GM03348 (cell line): ENCODE measurements at regions not wholly inside any gene's neighbourhood (a gene's known extent, or its start where the extent isn't known, plus 50 kb on each side); places are given as distances from the start of the nearest gene placed in this dataset.

ENCODE experiments used
- DNase-seq: peaks from one replicate; pipeline ENCODE4 v3.0.0; 2012; ENCODE audit warnings: low spot score

- DNase-seq, result no peak
Measured at GRCh38 chr3:105022813-105023212, 343.9 kb upstream of the ALCAM start.

- no peak for DNase-seq
Measured at GRCh38 chr3:105030211-105030610, 336.5 kb upstream of the ALCAM start.

- DNase-seq, result no peak
Measured at GRCh38 chr3:105032541-105032940, 334.2 kb upstream of the ALCAM start.

GRCh38 chr3:105033081-105033480 is 333.6 kb upstream of the ALCAM start:
- no peak for DNase-seq

GRCh38 chr3:105039004-105039403 is 327.7 kb upstream of the ALCAM start:
- no peak for DNase-seq

GRCh38 chr3:105040026-105040622 is 326.6 kb upstream of the ALCAM start:
- DNase-seq, result no peak

- no peak for DNase-seq
Measured at GRCh38 chr3:105042586-105042985, 324.1 kb upstream of the ALCAM start.

- no peak for DNase-seq
Measured at GRCh38 chr3:105051111-105051510, 315.6 kb upstream of the ALCAM start.

GRCh38 chr3:105051972-105052371 is 314.7 kb upstream of the ALCAM start:
- no peak for DNase-seq

GRCh38 chr3:105062853-105063252 is 303.9 kb upstream of the ALCAM start:
- no peak for DNase-seq

GRCh38 chr3:105065895-105066839 is 300.5 kb upstream of the ALCAM start:
- DNase-seq, result no peak

- no peak for DNase-seq
Measured at GRCh38 chr3:105067361-105067760, 299.3 kb upstream of the ALCAM start.

- DNase-seq, result no peak
Measured at GRCh38 chr3:105077060-105077822, 289.5 kb upstream of the ALCAM start.

GRCh38 chr3:105083945-105084344 is 282.8 kb upstream of the ALCAM start:
- DNase-seq, result no peak

GRCh38 chr3:105085506-105085905 is 281.2 kb upstream of the ALCAM start:
- no peak for DNase-seq

GRCh38 chr3:105093371-105094252 is 273.1 kb upstream of the ALCAM start:
- no peak for DNase-seq

GRCh38 chr3:105094588-105094987 is 272.1 kb upstream of the ALCAM start:
- DNase-seq, result no peak

- DNase-seq, result no peak
Measured at GRCh38 chr3:105096071-105096470, 270.6 kb upstream of the ALCAM start.

- no peak for DNase-seq
Measured at GRCh38 chr3:105101603-105102002, 265.1 kb upstream of the ALCAM start.

GRCh38 chr3:105103139-105103538 is 263.6 kb upstream of the ALCAM start:
- no peak for DNase-seq

GRCh38 chr3:105108823-105109222 is 257.9 kb upstream of the ALCAM start:
- DNase-seq, result no peak

- DNase-seq, result peak; percentile 25
Measured at GRCh38 chr3:105118905-105119304, 247.8 kb upstream of the ALCAM start.
